ENCODE measurements at regions not wholly inside any gene's neighbourhood (a gene's known extent, or its start where the extent isn't known, plus 50 kb on each side); places are given as distances from the start of the nearest gene placed in this dataset.
"Not testable (repeated sequence)": the region's sequence is repeated elsewhere in the genome, so short reads cannot be mapped to it uniquely, and the experiment has no call there.

GRCh38 chr12:107196681-107197080 is 103.3 kb upstream of the CRY1 start:
- no peaks in the 10 kb centered on the region for H3K4me1 ChIP-seq (ENCODE audit: insufficient read depth, low read length, poor library complexity, severe bottlenecking)
- no peak overlapping the region for H3K4me2 ChIP-seq (ENCODE audit: low read depth, low read length, poor library complexity, severe bottlenecking)
- H3K9ac ChIP-seq (ENCODE audit: low read depth, low read length, poor library complexity, severe bottlenecking): no peak overlapping the region
- no peaks in the 10 kb centered on the region for H3F3A ChIP-seq (ENCODE audit: low read depth)
- no peaks in the 10 kb centered on the region for H3K27me3 ChIP-seq (ENCODE audit: insufficient read depth, low read length, poor library complexity, severe bottlenecking)
- TF ChIP-seq EZH2phosphoT487 (IDR thresholded peaks at IDR 0.05; ENCODE audit: borderline replicate concordance) (no peak), CTCF (conservative IDR thresholded peaks at IDR 0.05; ENCODE audit: low read length) (no peak)
- no peaks in the 10 kb centered on the region for H3K9me3 ChIP-seq (ENCODE audit: insufficient read depth, low read depth, low read length)
- H3K9me2 ChIP-seq (replicated peaks; ENCODE audit: low read depth, low read length): no peaks in the 10 kb centered on the region
- H3K4me3 ChIP-seq (ENCODE audit: low read length, poor library complexity, severe bottlenecking): no peak overlapping the region
- no peak overlapping the region for H2AFZ ChIP-seq (ENCODE audit: low read length)
- no peaks in the 10 kb centered on the region for H3K36me3 ChIP-seq (ENCODE audit: insufficient read depth, low read length)
- H3K79me2 ChIP-seq (ENCODE audit: insufficient read depth, low read length): no peaks in the 10 kb centered on the region
- H4K20me1 ChIP-seq (ENCODE audit: insufficient read depth, low read length, poor library complexity, severe bottlenecking): no peaks in the 10 kb centered on the region

- Histone ChIP-seq H3K4me2 (ENCODE audit: low read depth, low read length, poor library complexity, severe bottlenecking) (no peak overlapping the region), H3F3A (ENCODE audit: low read depth) (no peaks in the 10 kb centered on the region)
- no peak for TF ChIP-seq EZH2phosphoT487 (IDR thresholded peaks at IDR 0.05; ENCODE audit: borderline replicate concordance)
- TF ChIP-seq CTCF (conservative IDR thresholded peaks at IDR 0.05; ENCODE audit: low read length): no peak
Observed at GRCh38 chr12:107200394-107200793, 107.0 kb upstream of the CRY1 start.

GRCh38 chr12:107207931-107208525 is 114.7 kb upstream of the CRY1 start:
- Histone ChIP-seq H3K27me3 (ENCODE audit: insufficient read depth, low read length, poor library complexity, severe bottlenecking) (no peaks in the 10 kb centered on the region), H3K4me3 (ENCODE audit: low read length, poor library complexity, severe bottlenecking) (no peak overlapping the region), H2AFZ (ENCODE audit: low read length) (no peak overlapping the region), H3F3A (ENCODE audit: low read depth) (no peaks in the 10 kb centered on the region), H3K9me3 (ENCODE audit: insufficient read depth, low read depth, low read length) (no peaks in the 10 kb centered on the region), H3K9ac (ENCODE audit: low read depth, low read length, poor library complexity, severe bottlenecking) (no peak overlapping the region), H3K4me1 (ENCODE audit: insufficient read depth, low read length, poor library complexity, severe bottlenecking) (no peaks in the 10 kb centered on the region), H3K79me2 (ENCODE audit: insufficient read depth, low read length) (no peaks in the 10 kb centered on the region), H3K36me3 (ENCODE audit: insufficient read depth, low read length) (no peaks in the 10 kb centered on the region), H3K4me2 (ENCODE audit: low read depth, low read length, poor library complexity, severe bottlenecking) (no peak overlapping the region), H3K9me2 (replicated peaks; ENCODE audit: low read depth, low read length) (no peaks in the 10 kb centered on the region), H4K20me1 (ENCODE audit: insufficient read depth, low read length, poor library complexity, severe bottlenecking) (no peaks in the 10 kb centered on the region)
- TF ChIP-seq CTCF (conservative IDR thresholded peaks at IDR 0.05; ENCODE audit: low read length) (no peak), EZH2phosphoT487 (IDR thresholded peaks at IDR 0.05; ENCODE audit: borderline replicate concordance) (no peak)

More at GRCh38 chr12:107200394-107200793, 107.0 kb upstream of the CRY1 start:
- H3K27me3 ChIP-seq (ENCODE audit: insufficient read depth, low read length, poor library complexity, severe bottlenecking): no peaks in the 10 kb centered on the region
- no peaks in the 10 kb centered on the region for H3K9me2 ChIP-seq (replicated peaks; ENCODE audit: low read depth, low read length)
- H3K9ac ChIP-seq (ENCODE audit: low read depth, low read length, poor library complexity, severe bottlenecking): no peak overlapping the region
- no peak overlapping the region for H2AFZ ChIP-seq (ENCODE audit: low read length)
- H4K20me1 ChIP-seq (ENCODE audit: insufficient read depth, low read length, poor library complexity, severe bottlenecking): no peaks in the 10 kb centered on the region
- no peaks in the 10 kb centered on the region for H3K9me3 ChIP-seq (ENCODE audit: insufficient read depth, low read depth, low read length)
- H3K4me3 ChIP-seq (ENCODE audit: low read length, poor library complexity, severe bottlenecking): no peak overlapping the region
- H3K4me1 ChIP-seq (ENCODE audit: insufficient read depth, low read length, poor library complexity, severe bottlenecking): no peaks in the 10 kb centered on the region
- H3K79me2 ChIP-seq (ENCODE audit: insufficient read depth, low read length): no peaks in the 10 kb centered on the region
- no peaks in the 10 kb centered on the region for H3K36me3 ChIP-seq (ENCODE audit: insufficient read depth, low read length)

- H3K79me2 ChIP-seq (ENCODE audit: insufficient read depth, low read length); H3K9me3 ChIP-seq (ENCODE audit: insufficient read depth, low read depth, low read length); H2AFZ ChIP-seq (ENCODE audit: low read length); H3K27me3 ChIP-seq (ENCODE audit: insufficient read depth, low read length, poor library complexity, severe bottlenecking); H3K4me2 ChIP-seq (ENCODE audit: low read depth, low read length, poor library complexity, severe bottlenecking); H3K4me3 ChIP-seq (ENCODE audit: low read length, poor library complexity, severe bottlenecking); H4K20me1 ChIP-seq (ENCODE audit: insufficient read depth, low read length, poor library complexity, severe bottlenecking); H3K9me2 ChIP-seq (replicated peaks; ENCODE audit: low read depth, low read length); H3K9ac ChIP-seq (ENCODE audit: low read depth, low read length, poor library complexity, severe bottlenecking); H3F3A ChIP-seq (ENCODE audit: low read depth); H3K36me3 ChIP-seq (ENCODE audit: insufficient read depth, low read length); H3K4me1 ChIP-seq (ENCODE audit: insufficient read depth, low read length, poor library complexity, severe bottlenecking): not testable (repeated sequence)
Observed at GRCh38 chr12:107209700-107210099, 116.4 kb upstream of the CRY1 start.

DNA sequence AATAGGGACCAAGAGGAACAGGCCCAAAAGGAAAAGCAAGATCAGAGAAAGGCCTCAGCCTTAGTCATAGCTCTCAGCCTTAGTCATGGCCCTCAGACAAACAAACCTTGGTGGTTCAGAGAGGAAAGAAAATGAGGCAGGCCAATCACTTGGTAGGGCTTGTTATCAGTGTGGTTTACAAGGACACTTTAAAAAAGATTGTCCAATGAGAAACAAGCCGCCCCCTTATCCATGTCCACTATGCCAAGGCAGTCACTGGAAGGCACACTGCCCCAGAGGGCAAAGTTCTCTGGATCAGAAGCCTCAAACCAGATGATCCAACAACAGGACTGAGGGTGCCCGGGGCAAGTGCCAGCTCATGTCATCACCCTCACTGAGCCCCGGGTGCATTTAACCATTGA is 121.0 kb upstream of the CRY1 start:
- not testable (repeated sequence) for H3K4me1 ChIP-seq (ENCODE audit: insufficient read depth, low read length, poor library complexity, severe bottlenecking); H3K4me2 ChIP-seq (ENCODE audit: low read depth, low read length, poor library complexity, severe bottlenecking); H3K9me3 ChIP-seq (ENCODE audit: insufficient read depth, low read depth, low read length); H3K27me3 ChIP-seq (ENCODE audit: insufficient read depth, low read length, poor library complexity, severe bottlenecking); H3K4me3 ChIP-seq (ENCODE audit: low read length, poor library complexity, severe bottlenecking); H3K9me2 ChIP-seq (replicated peaks; ENCODE audit: low read depth, low read length); H4K20me1 ChIP-seq (ENCODE audit: insufficient read depth, low read length, poor library complexity, severe bottlenecking); H3F3A ChIP-seq (ENCODE audit: low read depth); H3K79me2 ChIP-seq (ENCODE audit: insufficient read depth, low read length); H2AFZ ChIP-seq (ENCODE audit: low read length); H3K36me3 ChIP-seq (ENCODE audit: insufficient read depth, low read length); H3K9ac ChIP-seq (ENCODE audit: low read depth, low read length, poor library complexity, severe bottlenecking)
